BE2C (cell line): ENCODE measurements at regions not wholly inside any gene's neighbourhood (a gene's known extent, or its start where the extent isn't known, plus 50 kb on each side); places are given as distances from the start of the nearest gene placed in this dataset.

Experiments
- DNase-seq: peaks from one replicate; pipeline ENCODE4 v3.0.0-alpha.2; 2020
- H3K27me3 ChIP-seq: fragments of 250-450 bp; sonication (Bioruptor Pico); 2 replicates; pipeline ENCODE4 v1.5.1; 2020; ENCODE audit warnings: mild to moderate bottlenecking
- H3K36me3 ChIP-seq: fragments of 250-450 bp; sonication (Bioruptor Pico); 2 replicates; pipeline ENCODE4 v1.5.1; 2020; ENCODE audit warnings: mild to moderate bottlenecking
- H3K4me1 ChIP-seq: fragments of 250-450 bp; sonication (Bioruptor Pico); 2 replicates; pipeline ENCODE4 v1.5.1; 2020
- H3K4me3 ChIP-seq: 2 replicates; pipeline ENCODE4 v1.5.1; 2011; ENCODE audit warnings: low read depth, low read length
- H3K9me3 ChIP-seq: fragments of 250-450 bp; sonication (Bioruptor Pico); 2 replicates; pipeline ENCODE4 v1.5.1; 2020
- TF ChIP-seq, protein P1 (sequence below): IDR thresholded peaks from 2 replicates; pipeline ENCODE4 v1.5.1; 2012; ENCODE audit warnings: mild to moderate bottlenecking, low read depth, low read length

DNA sequence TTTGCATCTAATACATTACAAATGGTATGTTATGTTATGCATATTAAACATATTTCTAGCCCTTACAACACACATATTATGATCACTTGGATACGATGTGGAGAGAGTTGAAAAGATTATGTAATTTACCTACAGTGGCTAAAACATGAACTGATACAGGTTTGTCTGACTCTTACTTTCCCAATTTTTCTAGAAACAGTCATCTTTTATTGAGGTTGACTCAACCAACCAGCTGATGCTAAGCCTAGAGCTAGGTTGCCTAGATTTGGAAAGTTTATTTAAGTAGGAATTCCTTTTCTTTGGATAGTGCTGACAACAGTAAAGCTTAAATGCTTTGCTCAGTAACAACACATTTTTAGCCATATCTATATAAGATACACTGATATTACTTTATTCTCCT is 1215.1 kb downstream of the ADGRL3 start:
- Histone ChIP-seq H3K4me1 (no peaks in the 10 kb centered on the region), H3K36me3 (no peaks in the 10 kb centered on the region), H3K27me3 (no peaks in the 10 kb centered on the region), H3K9me3 (no peaks in the 10 kb centered on the region), H3K4me3 (no peak overlapping the region)
- no peak for DNase-seq
- TF ChIP-seq, protein P1, sequence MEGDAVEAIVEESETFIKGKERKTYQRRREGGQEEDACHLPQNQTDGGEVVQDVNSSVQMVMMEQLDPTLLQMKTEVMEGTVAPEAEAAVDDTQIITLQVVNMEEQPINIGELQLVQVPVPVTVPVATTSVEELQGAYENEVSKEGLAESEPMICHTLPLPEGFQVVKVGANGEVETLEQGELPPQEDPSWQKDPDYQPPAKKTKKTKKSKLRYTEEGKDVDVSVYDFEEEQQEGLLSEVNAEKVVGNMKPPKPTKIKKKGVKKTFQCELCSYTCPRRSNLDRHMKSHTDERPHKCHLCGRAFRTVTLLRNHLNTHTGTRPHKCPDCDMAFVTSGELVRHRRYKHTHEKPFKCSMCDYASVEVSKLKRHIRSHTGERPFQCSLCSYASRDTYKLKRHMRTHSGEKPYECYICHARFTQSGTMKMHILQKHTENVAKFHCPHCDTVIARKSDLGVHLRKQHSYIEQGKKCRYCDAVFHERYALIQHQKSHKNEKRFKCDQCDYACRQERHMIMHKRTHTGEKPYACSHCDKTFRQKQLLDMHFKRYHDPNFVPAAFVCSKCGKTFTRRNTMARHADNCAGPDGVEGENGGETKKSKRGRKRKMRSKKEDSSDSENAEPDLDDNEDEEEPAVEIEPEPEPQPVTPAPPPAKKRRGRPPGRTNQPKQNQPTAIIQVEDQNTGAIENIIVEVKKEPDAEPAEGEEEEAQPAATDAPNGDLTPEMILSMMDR: no peak

DNA sequence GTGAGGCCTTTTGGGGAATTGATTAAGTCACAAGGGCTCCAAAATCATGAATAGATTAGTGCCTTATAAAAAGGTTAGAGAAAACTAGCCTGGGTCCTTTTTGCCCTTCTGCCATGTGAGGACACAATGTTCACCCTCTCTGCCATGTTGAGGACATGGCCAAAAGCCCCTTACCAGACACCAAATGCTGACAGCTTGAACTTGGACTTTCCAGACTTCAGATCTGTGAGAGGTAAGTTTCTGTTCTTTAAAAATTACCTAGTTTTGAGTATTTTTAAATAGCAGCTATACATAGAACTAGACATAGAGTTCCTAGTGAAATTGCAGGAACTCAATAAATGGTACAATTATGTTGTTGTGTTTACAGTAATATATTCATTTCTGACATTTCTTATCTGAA is 1214.4 kb downstream of the ADGRL3 start:
- Histone ChIP-seq H3K4me1 (no peaks in the 10 kb centered on the region), H3K27me3 (no peaks in the 10 kb centered on the region), H3K4me3 (no peak overlapping the region), H3K36me3 (no peaks in the 10 kb centered on the region), H3K9me3 (no peaks in the 10 kb centered on the region)
- DNase-seq: no peak
- TF ChIP-seq, protein P1: no peak

DNA sequence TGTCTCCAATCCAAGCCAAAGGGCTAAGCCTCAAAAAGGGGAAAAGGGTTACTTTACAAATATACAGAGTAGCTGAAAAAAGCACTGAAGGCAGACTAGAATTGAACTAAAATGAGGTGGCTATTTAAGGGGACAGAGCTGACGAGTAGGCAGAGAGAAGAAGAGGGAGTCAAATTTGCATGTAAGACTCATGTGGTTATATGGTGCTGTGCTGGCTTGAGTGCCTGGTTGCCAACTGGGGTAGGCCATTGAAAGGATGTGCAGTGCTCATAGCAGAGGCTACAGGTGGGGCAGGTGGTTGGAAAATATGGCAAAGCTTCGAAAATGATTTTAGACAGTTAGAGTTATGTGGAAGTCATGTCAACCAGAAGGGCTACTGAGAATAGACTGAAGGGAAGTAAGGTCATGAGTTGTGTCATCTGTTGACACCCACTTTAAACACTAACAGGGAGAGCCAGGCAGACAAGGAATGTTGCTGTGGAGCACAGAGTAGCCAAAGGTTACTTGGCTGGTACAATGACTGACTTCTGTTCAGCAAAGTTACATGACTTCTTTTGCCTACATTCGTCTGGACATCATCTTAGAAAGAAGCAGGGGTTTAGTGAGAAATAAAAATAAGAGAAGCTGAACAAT is 1210.4 kb downstream of the ADGRL3 start:
- no peak overlapping the region for H3K4me3 ChIP-seq
- TF ChIP-seq, protein P1: no peak
- no peaks in the 10 kb centered on the region for H3K36me3 ChIP-seq
- H3K27me3 ChIP-seq: no peaks in the 10 kb centered on the region
- no peaks in the 10 kb centered on the region for H3K9me3 ChIP-seq
- no peaks in the 10 kb centered on the region for H3K4me1 ChIP-seq
- no peak for DNase-seq

DNA sequence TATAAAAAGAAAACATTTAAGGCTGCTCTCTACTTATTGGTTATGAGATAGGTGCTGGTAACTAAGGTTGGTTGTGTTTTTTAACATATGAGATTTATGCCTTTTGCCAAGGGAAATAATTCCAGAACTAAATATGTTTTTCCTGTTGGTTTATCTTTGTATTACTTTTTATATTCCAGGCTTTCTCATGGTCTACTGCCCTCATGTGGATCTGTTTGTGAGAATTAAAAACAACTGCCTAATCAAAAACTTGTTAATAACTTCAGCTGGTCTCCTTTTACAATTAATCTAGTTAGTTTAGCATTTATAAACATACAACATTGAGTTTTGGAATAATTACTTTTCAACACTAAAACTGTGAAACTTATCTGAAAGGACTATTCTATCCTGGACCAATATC is 1208.3 kb downstream of the ADGRL3 start:
- Histone ChIP-seq H3K9me3 (no peaks in the 10 kb centered on the region), H3K36me3 (no peaks in the 10 kb centered on the region), H3K27me3 (no peaks in the 10 kb centered on the region), H3K4me3 (no peak overlapping the region), H3K4me1 (no peaks in the 10 kb centered on the region)
- DNase-seq: no peak
- TF ChIP-seq, protein P1: peak; percentile 38

DNA sequence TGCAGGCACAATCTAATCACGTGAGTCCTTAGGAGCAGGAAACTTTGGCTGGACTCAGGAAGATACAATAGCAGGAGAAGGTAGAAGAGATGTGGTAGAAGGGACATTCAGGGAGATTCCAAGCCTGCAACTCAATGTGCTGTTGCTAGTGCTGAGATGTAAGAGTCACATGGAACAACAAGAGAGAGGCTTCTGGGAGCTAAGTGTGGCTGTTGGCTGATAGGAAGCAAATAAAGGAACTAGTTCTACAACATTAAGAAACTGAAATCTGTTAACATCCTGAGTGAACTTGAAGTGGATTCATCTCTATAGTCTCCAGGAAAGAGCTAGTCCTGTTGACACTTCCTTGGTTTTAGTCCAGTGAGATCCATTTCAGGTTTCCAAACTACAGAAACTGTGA is 1207.4 kb downstream of the ADGRL3 start:
- no peaks in the 10 kb centered on the region for H3K4me1 ChIP-seq
- no peak overlapping the region for H3K4me3 ChIP-seq
- H3K9me3 ChIP-seq: no peaks in the 10 kb centered on the region
- no peak for DNase-seq
- TF ChIP-seq, protein P1: no peak
- no peaks in the 10 kb centered on the region for H3K27me3 ChIP-seq
- no peaks in the 10 kb centered on the region for H3K36me3 ChIP-seq

DNA sequence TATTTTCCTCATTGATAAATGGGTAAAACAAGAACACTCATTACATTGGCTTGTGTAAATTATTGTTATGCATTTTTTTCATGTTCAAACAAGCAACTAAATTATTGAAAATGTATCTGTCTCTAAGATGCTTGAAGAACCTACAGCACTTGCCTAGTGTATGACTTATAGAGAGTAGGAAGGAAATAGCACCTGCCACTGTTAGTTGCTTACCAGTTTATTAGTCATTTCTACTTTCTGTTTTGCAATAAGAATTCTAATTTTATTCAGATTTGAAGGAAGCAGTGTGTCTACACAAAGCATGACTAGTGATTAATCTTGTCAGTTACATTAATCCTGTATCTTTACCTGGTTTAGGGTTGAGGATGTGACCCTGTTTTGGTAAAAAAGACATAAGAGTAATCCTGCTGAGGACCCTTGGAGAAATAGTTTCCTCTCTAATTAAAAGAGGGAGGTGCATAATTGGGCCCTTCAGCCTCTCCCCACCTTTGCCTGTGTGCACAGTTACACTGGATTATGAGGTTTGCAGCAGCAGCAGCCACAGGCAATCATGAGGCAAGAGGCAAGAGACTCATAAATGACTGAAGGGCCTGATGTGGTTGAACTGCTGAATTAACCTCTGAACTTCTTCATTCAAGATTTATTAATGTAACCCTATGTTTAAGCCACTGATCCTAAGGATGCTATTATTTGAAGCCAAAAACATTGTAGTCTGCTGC is 1202.1 kb downstream of the ADGRL3 start:
- Histone ChIP-seq H3K9me3 (no peaks in the 10 kb centered on the region; the same call in 1 of the 2 replicates), H3K4me3 (no peak overlapping the region), H3K27me3 (no peaks in the 10 kb centered on the region), H3K4me1 (no peaks in the 10 kb centered on the region; the same call in 1 of the 2 replicates), H3K36me3 (no peaks in the 10 kb centered on the region)
- no peak for DNase-seq
- TF ChIP-seq, protein P1: no peak
